Activated CD8-positive, alpha-beta memory T cell treated with anti-CD3 and anti-CD28 coated beads, Interleukin-2, amount 50 U/mL, for 4 hours (primary cell): ENCODE measurements at regions not wholly inside any gene's neighbourhood (a gene's known extent, or its start where the extent isn't known, plus 50 kb on each side); places are given as distances from the start of the nearest gene placed in this dataset.

Experiments
- DNase-seq: peaks from one replicate; pipeline ENCODE4 v3.0.0-alpha.2; 2020

DNA sequence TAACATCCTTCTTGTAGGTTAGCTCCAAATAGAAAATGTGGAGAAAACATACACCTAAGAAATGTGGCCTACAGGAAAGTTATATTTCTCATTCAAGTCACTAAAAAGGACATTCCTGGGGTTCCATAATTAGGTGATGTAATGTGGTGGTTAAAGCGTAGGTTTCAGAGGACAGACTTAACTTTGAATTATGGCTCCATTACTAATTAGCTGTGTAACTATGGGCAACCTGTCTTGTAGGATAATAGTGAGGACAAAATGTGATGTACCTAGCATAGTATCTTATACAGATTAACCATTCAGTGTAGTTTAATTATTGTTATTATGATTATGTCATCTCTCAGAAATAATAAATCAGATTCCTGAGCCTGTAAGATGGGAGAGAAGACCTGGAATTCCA is 602.5 kb downstream of the TSN start:
- no peak for DNase-seq

DNA sequence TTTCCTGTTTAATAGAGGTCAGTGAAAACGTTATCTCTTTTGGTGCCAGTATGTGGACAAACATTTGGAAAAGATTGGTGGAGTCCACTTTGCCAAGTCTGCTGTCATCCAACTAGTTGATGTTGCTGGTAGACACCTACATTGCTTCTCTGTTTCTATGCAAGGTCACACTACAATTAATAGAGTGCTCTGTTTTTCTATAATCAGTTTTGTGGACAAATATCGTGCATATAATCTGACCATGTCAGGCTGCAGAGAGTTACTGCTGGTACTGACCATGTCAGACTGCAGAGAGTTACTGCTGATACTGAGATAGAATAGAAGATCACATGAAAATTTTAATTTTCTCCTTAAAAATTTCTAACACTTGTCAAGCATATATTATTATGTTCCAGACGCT is 603.3 kb downstream of the TSN start:
- no peak for DNase-seq

DNA sequence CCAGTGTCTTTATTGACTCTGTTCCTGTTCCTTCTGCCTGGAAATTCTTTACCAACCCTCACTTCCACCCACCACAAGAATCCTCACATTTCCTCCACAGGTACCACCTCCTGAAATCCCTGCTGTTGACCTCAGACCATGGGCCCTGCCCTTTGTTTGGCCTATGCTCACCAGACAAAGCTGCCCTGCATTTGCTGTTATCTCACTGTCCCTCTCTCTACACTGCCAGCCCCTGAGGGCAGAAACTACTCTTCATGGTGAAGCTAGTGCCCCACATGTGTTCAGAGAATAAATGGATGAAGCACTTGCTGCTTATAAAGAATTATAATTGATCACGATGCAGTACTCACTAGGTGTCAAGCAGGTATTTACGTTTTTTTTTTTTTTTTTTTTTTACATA is 608.4 kb downstream of the TSN start:
- DNase-seq = no peak

DNA sequence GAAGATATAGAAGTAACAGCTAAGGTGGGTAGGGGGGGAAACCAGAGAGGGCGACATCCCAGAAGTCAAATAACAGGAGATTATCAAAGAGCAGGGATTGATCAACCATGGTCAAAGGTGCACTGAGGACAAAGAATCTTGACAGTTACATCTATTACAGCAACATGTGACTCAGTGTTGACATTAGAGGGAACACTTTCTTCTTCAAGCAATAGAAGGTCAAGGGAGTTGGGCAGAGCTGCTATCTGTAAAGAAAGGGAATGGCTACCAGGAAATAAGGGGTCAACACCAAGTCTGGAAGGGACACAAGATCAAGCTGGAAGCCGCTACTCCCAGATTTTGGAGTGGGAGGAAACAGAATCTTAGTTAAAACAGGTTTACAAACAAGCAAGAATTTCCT is 611.0 kb downstream of the TSN start:
- DNase-seq = no peak

DNA sequence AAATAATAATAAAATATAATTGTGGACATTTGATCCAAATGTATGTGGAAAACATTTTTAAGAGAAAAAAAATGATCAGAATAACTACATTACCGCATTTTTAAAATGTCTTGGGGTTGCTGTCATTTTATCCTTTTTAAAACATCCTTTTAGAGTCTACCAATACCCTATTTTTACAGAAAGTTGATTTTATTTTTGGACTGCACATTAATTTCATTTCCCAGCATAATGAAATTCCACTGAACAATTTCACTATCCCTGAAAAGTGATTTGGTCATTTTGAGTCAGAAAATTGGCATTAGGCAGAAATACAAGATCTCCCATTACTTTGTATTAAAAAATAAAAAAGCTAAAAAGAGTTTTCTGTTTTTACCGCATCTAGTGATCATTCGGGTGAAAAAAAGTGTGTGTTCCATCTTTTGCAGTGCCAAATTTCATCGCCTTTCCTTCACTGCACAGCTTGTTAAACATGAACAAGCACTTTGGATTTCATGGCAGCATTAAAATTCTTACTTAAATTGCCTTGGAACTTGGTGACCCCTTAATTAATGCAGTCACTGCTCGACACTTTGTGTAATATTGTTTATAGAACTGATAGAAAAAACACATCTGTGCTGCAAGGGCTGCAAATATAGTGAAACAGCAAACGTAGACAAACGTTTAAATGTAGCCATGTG is 611.7 kb downstream of the TSN start:
- no peak for DNase-seq

DNA sequence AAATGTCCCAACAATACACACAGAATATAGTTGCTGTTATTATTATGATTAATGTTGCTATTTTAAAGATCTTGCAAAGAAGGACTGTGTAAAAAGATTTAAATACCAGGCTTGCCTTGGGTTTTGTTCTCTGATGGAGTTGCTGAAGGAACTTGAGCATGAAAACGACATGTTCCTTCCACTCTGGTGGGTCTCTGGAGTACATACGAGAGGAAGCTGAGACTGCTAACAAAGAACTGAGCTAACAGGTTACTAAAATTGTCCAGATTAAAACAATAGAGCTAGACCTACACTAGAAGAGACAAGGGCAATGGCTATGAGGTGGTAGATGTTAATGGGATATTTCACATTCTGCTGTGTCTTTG is 612.2 kb downstream of the TSN start:
- no peak for DNase-seq

DNA sequence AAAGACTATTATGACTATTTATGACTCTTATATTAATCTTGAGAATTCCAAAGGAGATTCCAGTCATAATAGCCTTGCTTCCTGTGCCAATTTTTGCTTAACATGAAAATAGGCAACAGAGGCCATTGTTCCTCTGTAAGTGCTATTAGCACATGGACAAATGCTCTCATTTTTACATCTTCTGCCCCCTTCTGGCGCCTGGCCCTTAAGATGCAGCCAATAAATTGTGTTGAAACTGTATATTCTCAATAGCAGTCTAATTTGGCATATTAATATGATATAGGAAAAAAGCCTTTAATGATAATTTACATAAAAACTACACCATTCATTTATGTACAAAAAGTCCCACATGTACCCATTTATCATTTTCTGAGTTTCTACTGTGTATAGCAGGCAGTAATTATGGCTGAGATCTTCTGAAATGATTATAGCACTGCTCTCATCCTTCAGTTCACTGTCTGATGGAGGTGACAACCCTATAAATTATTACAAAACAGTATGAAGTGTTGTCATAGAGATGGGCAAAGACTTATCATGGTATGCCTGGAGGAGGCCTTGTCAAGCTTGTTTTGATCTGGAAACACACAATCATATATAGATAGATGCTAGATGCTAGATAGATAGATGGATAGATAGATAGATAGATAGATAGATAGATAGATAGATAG is 613.3 kb downstream of the TSN start:
- DNase-seq = no peak

DNA sequence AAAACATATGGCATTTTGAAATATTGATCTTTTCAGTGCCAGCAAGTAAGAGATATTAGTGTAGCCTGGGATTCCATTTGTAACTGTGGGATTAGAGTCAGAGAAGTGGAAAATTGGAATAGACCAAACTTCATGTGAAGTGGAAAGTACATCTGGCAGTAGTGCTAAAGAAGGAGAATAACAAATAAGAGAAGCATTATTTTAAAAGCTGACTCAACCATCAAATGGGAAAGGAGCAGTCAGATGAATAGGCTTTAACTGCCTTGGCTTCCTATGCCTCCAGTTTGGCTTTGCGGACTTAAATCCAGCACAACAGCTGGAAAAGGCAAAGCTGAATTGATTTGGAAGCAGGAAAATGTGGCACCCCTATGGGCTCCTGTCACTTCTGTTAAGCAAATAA is 623.1 kb downstream of the TSN start:
- DNase-seq = no peak

DNA sequence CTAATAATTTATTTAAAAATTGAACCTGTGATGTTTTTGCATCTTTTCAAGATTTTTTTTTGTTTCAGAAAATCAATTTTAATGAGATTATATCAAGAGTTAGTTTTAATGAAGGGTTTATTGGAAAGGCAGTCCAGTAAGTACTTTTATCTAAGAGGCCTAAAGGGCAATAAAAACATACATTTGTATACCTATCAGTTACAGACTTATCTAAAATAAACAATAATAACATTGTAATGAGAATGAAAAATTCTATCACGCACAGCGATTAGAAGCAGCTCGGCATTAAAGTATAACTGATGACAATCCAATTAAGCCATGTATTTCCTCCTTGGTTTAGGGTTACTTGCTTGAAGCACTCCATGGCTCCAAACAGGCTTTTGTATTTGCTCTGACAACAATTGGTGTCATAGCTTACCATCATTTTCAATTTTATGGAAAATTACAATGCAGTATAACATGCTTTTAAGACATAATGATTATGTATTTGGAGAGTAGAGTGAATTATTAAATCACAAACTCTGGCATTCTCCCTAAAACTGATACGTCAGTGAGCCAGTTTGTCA is 629.4 kb downstream of the TSN start:
- no peak for DNase-seq

DNA sequence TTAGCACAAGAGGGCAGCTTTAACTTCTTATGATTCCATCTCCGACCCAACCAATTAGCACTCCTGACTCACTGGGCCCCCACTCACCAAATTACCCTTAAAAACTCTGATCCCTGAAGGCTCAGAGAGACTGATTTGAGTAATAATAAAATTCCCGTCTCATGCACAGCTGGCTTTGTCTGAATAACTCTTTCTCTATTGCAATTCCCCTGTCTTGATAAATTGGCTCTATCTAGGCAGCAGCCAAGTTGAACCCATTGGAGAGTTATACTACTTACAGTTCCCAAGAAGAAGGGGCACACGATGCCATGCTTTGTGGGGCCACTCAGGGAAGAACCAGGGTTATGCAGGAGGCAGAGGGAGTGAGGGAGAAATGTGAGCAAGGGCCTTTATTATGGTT is 632.8 kb downstream of the TSN start:
- no peak for DNase-seq

DNA sequence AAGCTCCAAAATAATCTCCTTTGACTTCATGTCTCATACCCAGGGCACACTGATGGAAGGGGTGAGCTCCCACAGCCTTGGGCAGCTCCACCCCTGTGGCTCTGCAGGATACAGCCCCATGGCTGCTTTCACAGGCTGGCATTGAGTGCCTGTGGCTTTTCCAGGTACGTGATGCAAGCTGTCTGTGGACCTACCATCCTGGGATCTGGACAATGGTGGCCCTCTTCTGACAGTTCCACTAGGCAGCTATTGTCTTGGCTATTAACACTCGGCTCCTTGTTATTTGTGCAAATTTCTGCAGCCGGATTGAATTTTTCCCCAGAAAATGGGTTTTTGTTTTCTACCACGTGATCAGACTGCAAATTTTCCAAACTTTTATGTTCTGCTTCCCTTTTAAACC is 634.2 kb downstream of the TSN start:
- no peak for DNase-seq

DNA sequence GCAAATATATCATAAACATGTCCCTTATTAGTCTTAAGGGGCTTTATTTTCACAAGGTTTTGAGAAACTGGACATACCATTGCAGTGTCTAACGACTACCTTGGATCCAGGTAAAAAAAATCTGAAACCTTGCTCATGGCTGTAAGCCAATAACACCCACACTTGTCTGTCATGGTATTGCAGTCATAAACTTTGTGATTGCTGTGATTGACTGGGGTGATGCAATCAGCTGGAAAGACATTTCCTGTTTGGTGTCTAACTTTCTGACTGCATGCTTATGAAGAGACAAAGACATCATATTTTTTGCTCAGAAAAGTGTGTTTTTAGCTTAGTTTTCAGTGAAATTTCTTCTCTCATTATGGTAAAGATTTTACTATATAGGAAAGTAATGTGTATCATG is 635.0 kb downstream of the TSN start:
- no peak for DNase-seq

DNA sequence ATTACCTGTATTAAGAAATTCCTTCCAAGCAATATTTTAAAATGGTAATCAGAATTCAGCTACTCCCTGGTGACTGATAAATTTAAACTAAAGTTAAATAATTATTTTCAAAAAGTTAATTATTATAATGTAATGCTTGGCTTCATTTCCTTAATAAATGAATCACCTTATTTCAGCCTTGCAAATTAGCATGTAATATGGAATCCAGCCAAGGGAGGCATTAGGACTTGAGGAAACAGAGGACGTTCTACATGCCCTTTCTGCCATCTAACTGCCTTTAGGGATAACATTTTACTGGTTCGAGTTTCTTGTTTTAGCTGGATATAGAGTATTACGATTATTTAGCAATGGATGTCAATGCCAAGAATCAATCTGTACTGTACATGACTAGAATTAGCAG is 636.3 kb downstream of the TSN start:
- DNase-seq = no peak

DNA sequence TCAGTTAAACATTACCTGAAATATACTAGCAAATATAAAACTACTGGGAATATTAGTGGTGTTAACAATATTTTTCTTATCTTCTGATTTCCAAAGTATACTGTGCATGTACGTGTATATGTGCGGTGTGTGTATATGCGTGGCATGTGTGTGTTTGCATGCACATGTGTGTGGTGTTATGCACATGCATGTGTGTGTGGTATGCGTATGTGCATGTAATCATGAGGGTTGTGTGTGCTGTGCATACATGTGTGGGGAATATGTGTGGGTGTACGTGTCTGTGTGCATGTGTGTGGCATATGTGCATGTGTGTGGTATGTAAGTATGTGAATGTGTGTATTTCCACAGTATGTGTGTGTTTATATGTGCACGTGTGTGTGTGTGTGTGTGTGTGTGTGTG is 640.2 kb downstream of the TSN start:
- DNase-seq = no peak

DNA sequence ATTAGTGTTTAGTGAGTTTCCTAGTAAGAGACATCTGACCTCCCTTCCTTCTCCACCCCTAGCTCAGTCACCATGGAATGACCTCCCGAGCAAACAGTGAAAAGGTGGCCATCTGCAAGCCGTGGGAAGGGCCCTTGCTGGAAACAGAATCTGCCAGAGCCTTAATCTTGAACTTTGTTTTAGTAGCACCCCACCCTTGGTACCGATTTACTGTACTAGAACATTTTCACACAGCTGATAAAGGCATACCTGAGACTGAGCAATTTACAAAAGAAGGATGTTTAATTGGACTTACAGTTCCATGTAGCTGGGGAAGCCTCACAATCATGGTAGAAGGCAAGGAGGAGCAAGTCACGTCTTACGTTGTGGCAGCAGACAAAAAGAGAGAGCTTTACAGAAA is 655.8 kb downstream of the TSN start:
- no peak for DNase-seq

DNA sequence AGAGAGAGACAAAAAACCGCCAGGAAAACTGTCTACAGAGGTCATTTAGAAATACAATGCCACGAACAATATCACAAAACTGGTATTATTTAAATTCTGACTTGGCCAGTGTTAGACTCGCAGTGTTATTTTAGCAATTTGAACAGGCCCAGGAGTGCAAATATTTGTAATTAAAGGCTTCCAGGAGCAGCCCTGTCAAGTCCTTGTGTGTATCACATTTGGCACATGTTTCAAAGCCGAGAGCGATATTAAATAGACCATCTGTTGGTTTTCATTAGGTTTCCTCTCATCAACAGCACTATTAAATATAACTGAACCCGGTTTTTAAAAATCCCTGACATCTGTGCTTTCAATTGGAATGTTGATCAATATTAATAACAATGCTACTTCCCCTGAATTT is 656.9 kb downstream of the TSN start:
- DNase-seq = no peak

DNA sequence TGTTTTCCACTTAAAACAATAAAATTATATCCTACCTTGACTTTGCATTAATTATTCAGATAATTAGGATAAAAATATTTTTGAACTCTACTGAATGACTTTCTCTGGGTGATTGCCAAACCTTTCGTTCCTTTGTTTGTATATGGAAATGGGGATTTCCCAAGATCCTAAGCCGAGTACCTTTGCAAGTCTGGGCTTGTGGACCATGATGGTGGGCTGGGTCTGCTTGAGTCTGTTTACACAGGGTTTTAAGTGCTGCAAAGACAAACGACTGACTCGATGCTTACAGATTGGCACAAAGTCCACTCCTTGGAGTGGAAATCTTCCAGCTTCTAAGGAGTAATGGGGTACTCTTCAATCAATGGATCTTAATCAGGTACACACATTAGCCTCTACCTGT is 659.5 kb downstream of the TSN start:
- DNase-seq = no peak

DNA sequence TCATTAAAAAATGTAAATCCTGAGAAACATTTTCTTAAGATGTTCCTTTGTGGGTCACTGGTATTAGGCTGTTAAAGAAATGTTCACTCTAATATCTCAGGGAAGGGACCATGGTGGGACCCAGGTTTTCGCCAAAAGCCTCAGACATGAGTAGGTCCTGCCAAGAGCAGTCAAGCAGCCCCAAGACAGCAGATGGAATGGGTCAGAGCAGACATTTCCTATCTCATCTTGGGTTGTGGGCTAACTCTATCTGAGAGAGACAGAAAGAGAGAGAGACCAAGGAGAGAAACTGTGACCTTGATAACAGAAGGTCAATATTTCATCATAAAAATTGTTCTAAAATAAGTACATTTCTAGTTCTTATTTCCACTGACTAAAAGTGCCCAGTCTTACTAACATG is 661.7 kb downstream of the TSN start:
- DNase-seq = no peak

DNA sequence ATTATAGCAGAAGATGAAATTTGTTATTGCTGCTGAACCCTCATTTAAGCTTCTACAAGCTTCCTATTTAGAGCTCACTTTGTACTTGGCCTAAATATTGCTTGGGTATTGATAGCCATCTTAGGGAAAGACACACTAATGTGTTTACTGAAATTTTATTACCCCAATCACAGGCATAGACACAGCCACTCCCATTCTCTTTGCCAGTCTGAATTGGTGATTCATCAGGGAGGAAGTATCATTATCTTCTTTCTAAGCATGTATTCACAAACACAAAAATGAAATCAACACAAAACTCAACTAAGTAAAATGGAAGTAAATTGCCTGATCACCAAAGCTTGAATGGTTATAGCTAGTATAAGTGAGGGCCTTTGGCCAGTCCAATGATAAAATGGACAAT is 666.3 kb downstream of the TSN start:
- DNase-seq = no peak

DNA sequence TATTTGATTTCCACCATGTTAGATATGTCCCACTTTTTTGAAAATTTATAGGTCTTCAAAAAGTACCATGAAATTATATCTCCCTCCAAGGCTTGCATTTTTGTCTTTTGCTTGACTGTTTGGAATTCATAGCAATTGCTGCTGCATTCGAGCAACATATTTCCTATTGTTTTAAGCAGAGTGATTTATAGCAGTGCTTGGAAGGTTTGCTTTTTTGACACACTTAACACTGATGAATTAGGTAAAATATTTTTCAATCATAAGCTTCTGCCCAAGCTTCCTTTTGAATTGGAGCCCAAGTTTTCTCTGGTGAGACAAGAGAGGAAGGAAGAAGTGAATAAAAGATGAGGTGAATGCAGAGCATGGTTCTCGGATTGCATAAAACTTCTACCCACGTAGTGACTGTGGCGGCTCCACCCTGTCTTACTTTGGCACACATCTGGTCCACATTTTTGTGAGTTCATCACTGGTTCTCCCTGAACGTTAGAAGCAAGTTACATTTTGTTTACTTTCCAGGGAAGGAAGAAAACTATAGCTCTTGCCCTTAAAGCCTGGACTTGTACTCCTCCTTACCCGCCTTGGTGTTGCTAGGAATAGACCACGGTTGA is 667.0 kb downstream of the TSN start:
- no peak for DNase-seq

DNA sequence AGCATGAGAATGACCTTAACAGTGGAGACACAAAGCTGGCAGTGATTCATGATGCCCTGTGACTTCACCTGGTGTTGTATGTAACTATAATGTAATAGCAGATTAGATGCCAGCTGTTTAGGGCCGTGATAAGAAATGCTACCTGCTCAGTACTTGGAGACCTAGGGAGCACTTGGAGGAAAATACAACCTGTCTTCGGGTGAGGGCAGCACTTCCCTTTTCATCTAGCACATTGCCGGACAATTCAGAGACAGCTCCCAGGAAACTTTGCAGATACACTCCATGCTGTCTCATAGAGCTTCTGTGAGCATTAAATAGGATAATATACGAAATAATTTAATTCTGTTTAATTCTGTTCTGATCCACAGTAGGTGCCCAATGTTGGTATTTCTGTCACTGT is 668.5 kb downstream of the TSN start:
- no peak for DNase-seq

DNA sequence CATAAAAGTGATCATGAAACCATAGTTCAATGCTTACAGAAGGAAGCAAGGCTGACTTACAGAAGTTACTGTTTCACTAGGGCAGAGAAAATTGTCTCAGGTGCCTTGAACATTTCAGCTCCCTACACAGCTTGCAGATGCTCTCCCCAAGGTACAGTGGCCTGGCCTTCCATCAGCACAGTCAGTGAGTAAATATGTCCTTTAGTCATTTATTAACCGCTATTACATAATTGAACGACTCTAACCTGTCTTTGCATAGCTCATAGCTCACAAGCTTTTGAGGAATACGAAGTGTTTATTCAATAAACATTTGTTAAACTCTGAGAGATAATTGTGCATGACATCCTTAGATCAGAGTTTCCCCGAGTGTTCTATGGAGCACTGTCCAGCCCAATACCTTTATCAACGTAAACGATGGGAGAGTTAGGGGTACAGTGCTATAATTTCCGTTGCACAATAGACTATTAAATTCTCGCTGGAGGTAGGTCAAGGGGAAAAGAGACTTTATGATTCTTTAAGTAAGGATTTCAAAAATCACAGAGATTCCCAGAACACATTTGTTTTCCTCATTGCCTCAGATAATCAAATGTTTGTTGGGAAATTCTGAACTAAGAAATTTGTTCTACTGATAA is 677.8 kb downstream of the TSN start:
- DNase-seq = no peak

DNA sequence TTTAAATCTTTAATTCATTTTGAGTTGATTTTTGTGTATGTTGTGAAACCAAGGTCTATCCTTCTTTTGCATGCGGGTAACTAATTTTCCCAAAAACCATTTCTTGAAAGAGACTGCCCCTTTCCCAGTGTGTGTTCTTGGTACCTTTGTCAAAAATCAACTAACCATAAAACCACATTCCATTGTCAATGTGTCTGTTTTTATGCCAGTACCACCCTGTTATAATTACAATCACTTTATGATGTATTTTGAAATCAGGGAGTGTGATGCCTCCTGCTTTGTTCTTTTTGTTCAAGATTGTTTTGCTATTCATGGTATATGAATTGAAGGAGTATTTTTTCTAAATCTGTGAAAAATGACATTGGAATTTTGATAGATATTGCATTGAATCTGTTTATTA is 689.6 kb downstream of the TSN start:
- no peak for DNase-seq

DNA sequence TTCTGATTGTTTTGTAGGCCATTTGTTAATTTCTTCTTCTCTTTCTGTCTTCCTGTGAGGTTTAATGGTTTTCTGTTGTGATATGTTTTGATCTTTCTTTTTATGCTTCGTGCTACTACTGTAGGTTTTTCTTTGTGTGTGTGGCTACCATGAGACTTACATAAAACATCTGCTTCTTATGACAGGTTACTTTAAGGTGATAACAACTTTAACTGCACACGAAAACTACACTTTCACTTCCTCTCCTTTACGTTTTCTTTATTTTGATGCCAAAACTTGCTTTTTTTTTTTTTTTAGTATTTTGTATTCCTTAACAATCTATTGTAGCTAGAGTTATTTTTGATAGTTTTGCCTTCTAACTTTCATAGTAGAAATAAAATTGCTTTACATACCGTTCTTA is 691.3 kb downstream of the TSN start:
- no peak for DNase-seq
